Lung (tissue), 11 donors: ENCODE measurements at regions not wholly inside any gene's neighbourhood (a gene's known extent, or its start where the extent isn't known, plus 50 kb on each side); places are given as distances from the start of the nearest gene placed in this dataset.

ENCODE experiments used
- ATAC-seq: fragments of 200-7000 bp; cut with Tn5 transposase; one replicate; pipeline ENCODE4 v1.9.1; 2020; ENCODE audit warnings: moderate number of reproducible peaks; ENCODE audit not compliant: insufficient read depth, low FRiP score
- DNase-seq, 3 donors: peaks; one replicate each; pipeline ENCODE4 v3.0.0-alpha.2; 2013 to 2017
- H3K27ac ChIP-seq, 2 donors: one replicate each; pipeline ENCODE4 v1.5.1; 2013; ENCODE audit warnings: mild to moderate bottlenecking in 2 of 2, moderate library complexity in 2 of 2, control low read depth in 1 of 2, inconsistent platforms in 1 of 2, low read depth in 1 of 2, low read length in 1 of 2
- H3K27me3 ChIP-seq, 3 donors: one replicate each; pipeline ENCODE4 v1.5.1; 2013; ENCODE audit warnings: low read length in 2 of 3; ENCODE audit not compliant: control insufficient read depth in 3 of 3, insufficient read depth in 3 of 3
- H3K36me3 ChIP-seq, 4 donors: one replicate each; pipeline ENCODE4 v1.5.1; 2013; ENCODE audit warnings: low read length in 4 of 4, mild to moderate bottlenecking in 1 of 4, moderate library complexity in 1 of 4; ENCODE audit not compliant: control insufficient read depth in 4 of 4, insufficient read depth in 4 of 4
- H3K4me1 ChIP-seq, 5 donors: one replicate each; pipeline ENCODE4 v1.5.1; 2013; ENCODE audit warnings: low read length in 5 of 5, mild to moderate bottlenecking in 2 of 5, moderate library complexity in 1 of 5; ENCODE audit not compliant: control insufficient read depth in 5 of 5, insufficient read depth in 5 of 5
- H3K4me3 ChIP-seq: one replicate; pipeline ENCODE4 v1.5.1; 2013; ENCODE audit warnings: mild to moderate bottlenecking, control low read depth, moderate library complexity
- H3K9ac ChIP-seq, 2 donors: one replicate each; pipeline ENCODE4 v1.5.1; 2013; ENCODE audit warnings: low read length in 2 of 2, control low read depth in 1 of 2; ENCODE audit not compliant: insufficient read depth in 1 of 2
- H3K9me3 ChIP-seq, 4 donors: one replicate each; pipeline ENCODE4 v1.5.1; 2013; ENCODE audit warnings: low read length in 3 of 4, mild to moderate bottlenecking in 1 of 4, moderate library complexity in 1 of 4; ENCODE audit not compliant: control insufficient read depth in 4 of 4, insufficient read depth in 3 of 4
- WGBS, 2 donors: extraction: QIAGEN DNeasy Blood & Tissue Kit; methylation state at CpG; one replicate each; pipeline ENCODE4 v1.1.7; 2013; 5-methylcytosine and 5-hydroxymethylcytosine counted together
- TF ChIP-seq, protein P1 (sequence below): IDR thresholded peaks from 2 replicates; pipeline ENCODE4 v1.5.1; 2012; ENCODE audit warnings: mild to moderate bottlenecking; ENCODE audit errors: control extremely low read depth, extremely low read depth
- donor health status: control.
- donor health status: control.
- donor health status: Bipolar disorder and iron deficiency.
- donor health status: healthy.
- donor health status: DM: yes; HTN: yes; CAD: no.

- WGBS, 2 donors, result 94 to 97% methylated on average over 1 of the region's 1 CpG
- no peaks in the 10 kb centered on the region for H3K36me3 ChIP-seq
- TF ChIP-seq, protein P1, sequence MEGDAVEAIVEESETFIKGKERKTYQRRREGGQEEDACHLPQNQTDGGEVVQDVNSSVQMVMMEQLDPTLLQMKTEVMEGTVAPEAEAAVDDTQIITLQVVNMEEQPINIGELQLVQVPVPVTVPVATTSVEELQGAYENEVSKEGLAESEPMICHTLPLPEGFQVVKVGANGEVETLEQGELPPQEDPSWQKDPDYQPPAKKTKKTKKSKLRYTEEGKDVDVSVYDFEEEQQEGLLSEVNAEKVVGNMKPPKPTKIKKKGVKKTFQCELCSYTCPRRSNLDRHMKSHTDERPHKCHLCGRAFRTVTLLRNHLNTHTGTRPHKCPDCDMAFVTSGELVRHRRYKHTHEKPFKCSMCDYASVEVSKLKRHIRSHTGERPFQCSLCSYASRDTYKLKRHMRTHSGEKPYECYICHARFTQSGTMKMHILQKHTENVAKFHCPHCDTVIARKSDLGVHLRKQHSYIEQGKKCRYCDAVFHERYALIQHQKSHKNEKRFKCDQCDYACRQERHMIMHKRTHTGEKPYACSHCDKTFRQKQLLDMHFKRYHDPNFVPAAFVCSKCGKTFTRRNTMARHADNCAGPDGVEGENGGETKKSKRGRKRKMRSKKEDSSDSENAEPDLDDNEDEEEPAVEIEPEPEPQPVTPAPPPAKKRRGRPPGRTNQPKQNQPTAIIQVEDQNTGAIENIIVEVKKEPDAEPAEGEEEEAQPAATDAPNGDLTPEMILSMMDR, result no peak
Measured at GRCh38 chr4:31356839-31357238, 636.7 kb downstream of the PCDH7 start.

GRCh38 chr4:31360786-31361185 lies 640.6 kb downstream of the PCDH7 start:
- TF ChIP-seq, protein P1, result no peak
- ATAC-seq (no peak), DNase-seq (peak in 2 of 3 donors; percentile 87 to 94)
- WGBS, 2 donors, result 11 to 15% methylated on average over 1 of the region's 1 CpG
- no peak overlapping the region for H3K4me3 ChIP-seq
- no peaks in the 10 kb centered on the region for H3K9me3 ChIP-seq
- H3K27me3 ChIP-seq, result no peaks in the 10 kb centered on the region
- no peak overlapping the region for H3K27ac ChIP-seq
- H3K9ac ChIP-seq, result no peak overlapping the region
- H3K36me3 ChIP-seq, result no peaks in the 10 kb centered on the region
- H3K4me1 ChIP-seq, result peaks cover 0 to 10% (median 0%) of the 10 kb centered on the region in 5 donors

More at GRCh38 chr4:31356839-31357238, 636.7 kb downstream of the PCDH7 start:
- ATAC-seq (no peak), DNase-seq (no peak)
- H3K4me1 ChIP-seq, result peaks cover 0 to 4% (median 0%) of the 10 kb centered on the region in 5 donors
- no peaks in the 10 kb centered on the region for H3K27me3 ChIP-seq
- no peaks in the 10 kb centered on the region for H3K9me3 ChIP-seq
- H3K4me3 ChIP-seq, result no peak overlapping the region
- no peak overlapping the region for H3K27ac ChIP-seq
- H3K9ac ChIP-seq, result no peak overlapping the region

DNA sequence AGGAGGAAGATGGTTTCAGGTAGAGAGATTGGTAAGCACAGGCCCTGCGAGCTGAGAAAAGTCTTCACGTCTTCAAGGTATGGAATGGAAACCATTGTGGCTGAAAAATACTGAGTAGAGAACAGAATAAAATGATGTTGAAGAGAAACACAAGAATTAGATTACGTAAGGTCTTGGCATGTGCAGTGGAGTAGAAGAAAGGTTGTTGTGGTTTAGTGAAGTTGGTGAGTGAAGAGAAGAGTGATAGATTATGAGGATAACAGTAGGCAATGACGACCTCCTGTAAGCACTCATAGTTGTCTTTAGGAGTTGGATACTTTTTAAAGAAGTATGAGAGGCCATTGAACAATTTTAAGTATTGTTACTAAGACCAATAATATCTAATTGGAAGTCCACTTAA lies 642.6 kb downstream of the PCDH7 start:
- TF ChIP-seq, protein P1, result no peak
- Histone ChIP-seq H3K4me1 (peaks cover 0 to 10% (median 0%) of the 10 kb centered on the region in 5 donors), H3K27ac (no peak overlapping the region), H3K9me3 (no peaks in the 10 kb centered on the region), H3K9ac (no peak overlapping the region), H3K36me3 (no peaks in the 10 kb centered on the region), H3K4me3 (no peak overlapping the region), H3K27me3 (no peaks in the 10 kb centered on the region)
- DNase-seq (no peak), ATAC-seq (no peak)
- 89% methylated on average over 4 of the region's 4 CpGs for WGBS, 2 donors
